Coronary artery (tissue), 2 donors: ENCODE measurements at regions not wholly inside any gene's neighbourhood (a gene's known extent, or its start where the extent isn't known, plus 50 kb on each side); places are given as distances from the start of the nearest gene placed in this dataset.
"Not testable (repeated sequence)": the region's sequence is repeated elsewhere in the genome, so short reads cannot be mapped to it uniquely, and the experiment has no call there.

Source experiments
- DNase-seq: peaks from one replicate; pipeline ENCODE4 v3.0.0-alpha.2; 2017; ENCODE audit warnings: low spot score
- H3K27ac ChIP-seq, 2 donors: fragments of 200-600 bp; sonication (generic); one replicate each; pipeline ENCODE4 v1.5.1; 2016 to 2019
- H3K4me3 ChIP-seq: fragments of 200-600 bp; sonication (generic); 2 replicates; pipeline ENCODE4 v1.5.1; 2016; ENCODE audit warnings: mild to moderate bottlenecking, moderate library complexity
- CTCF ChIP-seq: fragments of 200-600 bp; sonication (generic); IDR thresholded peaks from one replicate; pipeline ENCODE4 v1.5.1; 2019; ENCODE audit warnings: antibody characterized with exemption

- no peak overlapping the region for H3K27ac ChIP-seq
- no peak for TF ChIP-seq CTCF
- H3K4me3 ChIP-seq = no peak overlapping the region
- DNase-seq = no peak
Measured at GRCh38 chr1:91099746-91100621, 78.1 kb upstream of the ZNF644 start.

DNA sequence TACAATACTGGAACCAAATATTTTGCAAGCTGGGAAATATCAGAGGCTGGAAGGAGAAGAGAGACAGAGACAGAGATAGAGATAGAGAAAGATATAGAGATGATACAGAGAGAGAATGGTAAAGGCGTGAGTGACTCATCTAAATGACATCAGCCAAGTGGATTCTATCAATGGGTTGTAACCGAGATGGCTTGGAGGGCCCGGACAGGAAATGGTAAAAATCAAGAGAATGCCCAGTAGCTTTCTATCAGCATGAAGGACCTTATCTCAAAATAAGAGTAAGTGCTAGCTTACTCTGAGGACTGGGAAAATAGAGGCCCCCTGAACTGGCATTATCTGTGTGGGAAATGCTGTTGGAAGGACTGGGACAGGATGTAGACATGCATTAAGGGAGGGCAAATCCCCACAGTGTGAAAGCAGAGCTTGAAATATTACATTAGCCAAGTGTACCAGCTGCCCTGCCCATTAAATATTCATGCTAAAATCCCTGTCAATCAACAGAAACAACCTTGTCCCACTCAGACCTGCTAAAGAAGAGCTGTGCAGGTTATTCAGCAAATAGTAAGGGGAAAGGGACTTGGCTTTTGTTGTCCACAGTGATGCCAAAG, 76.6 kb upstream of the ZNF644 start:
- Histone ChIP-seq H3K27ac (no peak overlapping the region), H3K4me3 (no peak overlapping the region)
- TF ChIP-seq CTCF = no peak
- no peak for DNase-seq

DNA sequence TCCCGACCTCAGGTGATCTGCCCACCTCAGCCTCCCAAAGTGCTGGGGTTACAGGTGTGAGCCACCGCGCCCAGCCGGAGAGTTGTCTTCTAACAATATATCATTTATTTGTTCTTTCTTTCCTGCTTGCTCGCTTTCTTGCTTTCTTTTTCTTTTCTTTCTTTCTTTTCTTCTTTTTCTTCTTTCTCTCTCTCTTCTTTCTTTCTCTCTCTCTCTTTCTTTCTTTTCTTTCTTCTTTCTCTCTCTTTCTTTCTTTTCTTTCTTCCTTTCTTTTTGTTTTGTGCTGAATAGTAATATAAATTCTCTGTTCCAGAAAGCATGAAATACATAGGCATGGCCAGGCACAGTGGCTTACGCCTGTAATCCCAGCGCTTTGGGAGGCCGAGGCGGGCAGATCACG, 73.5 kb upstream of the ZNF644 start:
- H3K4me3 ChIP-seq, DNase-seq, H3K27ac ChIP-seq: not testable (repeated sequence)

DNA sequence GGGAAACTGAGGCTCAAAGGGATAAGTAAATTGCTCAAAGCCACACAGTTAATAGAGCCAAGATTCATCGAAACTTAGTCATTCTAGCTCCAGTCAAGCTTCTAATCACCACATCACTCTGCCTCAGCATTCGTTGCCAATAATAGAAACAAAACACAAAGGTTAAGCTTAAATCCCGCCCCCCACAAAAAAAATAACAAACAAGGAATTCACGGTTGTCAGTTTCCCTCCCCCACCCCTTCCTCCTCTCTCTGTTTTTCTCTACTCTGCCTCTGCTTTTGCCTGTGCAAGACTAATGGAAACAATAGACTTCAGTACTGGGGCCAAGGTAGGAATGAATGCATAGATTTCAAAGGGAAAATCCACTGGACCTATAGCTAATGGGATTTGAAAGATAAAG, 70.7 kb upstream of the ZNF644 start:
- TF ChIP-seq CTCF = no peak
- no peak overlapping the region for H3K4me3 ChIP-seq
- H3K27ac ChIP-seq = no peak overlapping the region
- no peak for DNase-seq

GRCh38 chr1:91091812-91092211, 70.0 kb upstream of the ZNF644 start:
- H3K4me3 ChIP-seq = no peak overlapping the region
- no peak overlapping the region for H3K27ac ChIP-seq
- no peak for TF ChIP-seq CTCF
- DNase-seq = no peak

DNA sequence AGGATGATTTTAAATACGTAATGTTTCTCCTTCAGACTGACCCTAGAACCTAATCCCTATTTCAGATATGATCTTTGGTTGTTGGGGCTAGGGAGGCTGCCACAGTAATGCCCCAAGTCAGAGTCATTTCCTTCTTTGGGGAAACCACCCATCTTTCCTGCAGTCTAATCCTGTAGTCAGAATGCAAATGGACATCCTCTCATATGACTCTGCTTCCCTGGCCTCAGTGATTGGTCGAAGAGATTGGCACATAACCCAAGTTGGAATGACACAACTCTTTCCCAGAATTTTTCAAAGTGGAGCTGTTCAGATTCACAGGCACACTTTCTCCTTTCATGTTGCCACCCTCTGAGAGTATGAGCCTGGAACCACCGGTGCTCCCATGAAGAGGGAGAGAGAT, 58.8 kb upstream of the ZNF644 start:
- no peak for TF ChIP-seq CTCF
- H3K27ac ChIP-seq = no peak overlapping the region
- no peak overlapping the region for H3K4me3 ChIP-seq
- DNase-seq = no peak

DNA sequence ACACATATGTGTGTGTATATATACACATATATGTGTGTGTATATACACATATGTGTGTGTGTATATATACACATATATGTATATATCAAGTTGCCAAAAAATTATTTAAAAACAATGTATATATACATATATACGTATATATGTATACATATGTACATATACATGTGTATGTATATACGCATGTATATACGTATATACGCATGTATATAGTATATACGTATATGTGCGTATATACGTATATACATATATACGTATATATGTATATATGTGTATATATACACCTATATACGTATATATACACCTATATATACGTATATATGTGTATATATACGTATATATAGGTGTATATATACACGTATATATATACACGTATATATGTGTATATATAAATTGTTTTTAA, 57.0 kb upstream of the ZNF644 start:
- TF ChIP-seq CTCF = no peak
- no peak overlapping the region for H3K4me3 ChIP-seq
- H3K27ac ChIP-seq = no peak overlapping the region
- DNase-seq = no peak
